Peyer's patch (tissue), 4 donors: ENCODE measurements at regions not wholly inside any gene's neighbourhood (a gene's known extent, or its start where the extent isn't known, plus 50 kb on each side); places are given as distances from the start of the nearest gene placed in this dataset.

ENCODE experiments used
- POLR2A ChIP-seq, 2 donors: fragments of 450-650 bp; IDR thresholded peaks; one replicate each; pipeline ENCODE4 v1.5.1; 2017; ENCODE audit warnings: antibody characterized with exemption in 2 of 2, mild to moderate bottlenecking in 2 of 2, moderate library complexity in 2 of 2
- TF ChIP-seq, protein P1 (sequence below), 6 experiments: fragments of 450-650 bp in 4 of 6; fragments of 200-600 bp in 2 of 6; sonication (generic) in 1 of 6; IDR thresholded peaks; one replicate each; pipeline ENCODE4 v1.5.1; 2017 to 2019; ENCODE audit warnings: antibody characterized with exemption in 6 of 6, mild to moderate bottlenecking in 3 of 6, moderate library complexity in 1 of 6

DNA sequence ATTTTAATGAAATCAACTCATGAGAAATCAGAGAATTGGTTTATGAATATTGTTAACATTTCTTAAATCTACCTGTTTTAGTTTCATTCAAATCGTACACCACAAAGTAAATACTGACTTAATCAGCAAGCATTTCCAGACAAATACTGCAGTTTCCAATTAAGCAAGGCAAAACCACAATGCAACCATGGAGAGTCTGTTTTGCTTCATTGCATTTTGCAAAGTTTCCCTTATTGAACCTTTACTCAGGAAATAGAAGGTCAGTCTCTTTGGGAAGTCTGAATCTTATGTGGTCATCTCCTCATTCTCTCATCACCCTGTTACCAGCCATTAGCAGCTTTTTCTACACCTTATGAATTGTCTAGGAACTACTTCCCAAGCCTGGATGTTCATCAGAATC, 400.5 kb downstream of the IPMK start:
- no peak for TF ChIP-seq POLR2A (IDR thresholded peaks at IDR 0.05)
- TF ChIP-seq, protein P1, sequence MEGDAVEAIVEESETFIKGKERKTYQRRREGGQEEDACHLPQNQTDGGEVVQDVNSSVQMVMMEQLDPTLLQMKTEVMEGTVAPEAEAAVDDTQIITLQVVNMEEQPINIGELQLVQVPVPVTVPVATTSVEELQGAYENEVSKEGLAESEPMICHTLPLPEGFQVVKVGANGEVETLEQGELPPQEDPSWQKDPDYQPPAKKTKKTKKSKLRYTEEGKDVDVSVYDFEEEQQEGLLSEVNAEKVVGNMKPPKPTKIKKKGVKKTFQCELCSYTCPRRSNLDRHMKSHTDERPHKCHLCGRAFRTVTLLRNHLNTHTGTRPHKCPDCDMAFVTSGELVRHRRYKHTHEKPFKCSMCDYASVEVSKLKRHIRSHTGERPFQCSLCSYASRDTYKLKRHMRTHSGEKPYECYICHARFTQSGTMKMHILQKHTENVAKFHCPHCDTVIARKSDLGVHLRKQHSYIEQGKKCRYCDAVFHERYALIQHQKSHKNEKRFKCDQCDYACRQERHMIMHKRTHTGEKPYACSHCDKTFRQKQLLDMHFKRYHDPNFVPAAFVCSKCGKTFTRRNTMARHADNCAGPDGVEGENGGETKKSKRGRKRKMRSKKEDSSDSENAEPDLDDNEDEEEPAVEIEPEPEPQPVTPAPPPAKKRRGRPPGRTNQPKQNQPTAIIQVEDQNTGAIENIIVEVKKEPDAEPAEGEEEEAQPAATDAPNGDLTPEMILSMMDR (IDR thresholded peaks at IDR 0.05) = no peak
